H1 (cell line): ENCODE measurements at regions not wholly inside any gene's neighbourhood (a gene's known extent, or its start where the extent isn't known, plus 50 kb on each side); places are given as distances from the start of the nearest gene placed in this dataset.

Source experiments
- CTCF ChIA-PET: fragments of 300-600 bp; sonication (Branson Sonifier 250); formaldehyde crosslinking; loops from one replicate; lab custom pipeline; 2021; ENCODE audit not compliant: partially characterized antibody; lab: Charles Lee
- POLR2A ChIA-PET: fragments of 300-600 bp; sonication (Branson Sonifier 250); formaldehyde crosslinking; loops from one replicate; lab custom pipeline; 2021; ENCODE audit warnings: inconsistent platforms; ENCODE audit not compliant: partially characterized antibody; lab: Charles Lee
- DNase-seq, 2 experiments: peaks; one replicate each; pipeline versions ENCODE4 v3.0.0 to v3.0.0-alpha.2; 2010 to 2022; ENCODE audit warnings: low spot score in 2 of 2, low read depth in 1 of 2, mixed read lengths in 1 of 2
- FAIRE-seq: peaks from 2 replicates; lab custom pipeline; 2011; peaks lifted over from hg19 to GRCh38; lab: Jason Lieb, UNC
- H2AFZ ChIP-seq: 2 replicates; pipeline ENCODE4 v1.8.1; 2012; ENCODE audit warnings: low read length, inconsistent platforms
- H2AK5ac ChIP-seq: 2 replicates; pipeline ENCODE4 v1.6.1; 2013; ENCODE audit warnings: low read depth, low read length
- H2BK120ac ChIP-seq: replicated peaks from 2 replicates; pipeline ENCODE3; 2013; ENCODE audit warnings: low read depth, low read length, inconsistent platforms
- H2BK12ac ChIP-seq: 2 replicates; pipeline ENCODE4 v1.6.1; 2013; ENCODE audit warnings: low read depth, low read length
- H2BK15ac ChIP-seq: 2 replicates; pipeline ENCODE4 v1.6.1; 2013; ENCODE audit warnings: low read length
- H2BK20ac ChIP-seq: 2 replicates; pipeline ENCODE4 v1.6.1; 2013; ENCODE audit warnings: low read length
- H2BK5ac ChIP-seq: 2 replicates; pipeline ENCODE4 v1.6.1; 2013; ENCODE audit warnings: low read depth, low read length
- H3K14ac ChIP-seq: 2 replicates; pipeline ENCODE4 v1.6.1; 2013; ENCODE audit warnings: inconsistent platforms; ENCODE audit not compliant: insufficient read length
- H3K18ac ChIP-seq: 2 replicates; pipeline ENCODE4 v1.6.1; 2013; ENCODE audit warnings: low read length; ENCODE audit errors: extremely low read depth
- H3K23ac ChIP-seq: 2 replicates; pipeline ENCODE4 v1.6.1; 2013; ENCODE audit warnings: inconsistent platforms; ENCODE audit not compliant: insufficient read length
- H3K23me2 ChIP-seq: 2 replicates; pipeline ENCODE4 v1.6.1; 2013; ENCODE audit warnings: low read depth, low read length
- H3K27ac ChIP-seq: 2 replicates; pipeline ENCODE4 v1.6.1; 2011; ENCODE audit warnings: low read depth, low read length, inconsistent platforms
- H3K27me3 ChIP-seq, 4 experiments: replicated peaks in 1 of 4; 1 replicate in 1 of 4; 2 replicates in 3 of 4; pipeline versions ENCODE4 v1.6.1 to v1.8.1; 2011 to 2013; ENCODE audit warnings: low read length in 3 of 4, mild to moderate bottlenecking in 3 of 4, inconsistent platforms in 2 of 4, mixed read lengths in 2 of 4, moderate library complexity in 1 of 4; ENCODE audit not compliant: control insufficient read depth in 3 of 4, insufficient read depth in 3 of 4; ENCODE audit errors: extremely low read depth in 1 of 4
- H3K36me3 ChIP-seq, 4 experiments: 2 replicates each; pipeline versions ENCODE4 v1.6.1 to v1.8.1; 2011 to 2013; ENCODE audit warnings: mild to moderate bottlenecking in 4 of 4, low read length in 3 of 4, moderate library complexity in 2 of 4, control low read depth in 1 of 4, inconsistent platforms in 1 of 4; ENCODE audit not compliant: insufficient read depth in 4 of 4, control insufficient read depth in 2 of 4
- H3K4ac ChIP-seq: replicated peaks from 2 replicates; pipeline ENCODE3; 2013; ENCODE audit warnings: low read length, low read depth, mixed read lengths, inconsistent platforms; ENCODE audit not compliant: insufficient read length
- H3K4me1 ChIP-seq, 4 experiments: replicated peaks in 1 of 4; 1 replicate in 1 of 4; 2 replicates in 3 of 4; pipeline versions ENCODE4 v1.6.1 to v1.8.1; 2011 to 2013; ENCODE audit warnings: low read length in 3 of 4, inconsistent platforms in 2 of 4, mixed read lengths in 1 of 4; ENCODE audit not compliant: insufficient read depth in 4 of 4, control insufficient read depth in 3 of 4
- H3K4me2 ChIP-seq, 2 experiments: 2 replicates each; pipeline versions ENCODE4 v1.6.1 to v1.8.1; 2011 to 2013; ENCODE audit warnings: low read depth in 2 of 2, low read length in 2 of 2, control low read depth in 1 of 2, inconsistent platforms in 1 of 2, mild to moderate bottlenecking in 1 of 2; ENCODE audit not compliant: insufficient read depth in 1 of 2
- H3K4me3 ChIP-seq, 4 experiments: fragments of 200-600, 300-600 bp in 1 of 4; sonication (generic), shearing (Covaris generic), sonication (Bioruptor Twin) in 1 of 4; 2 replicates each; pipeline versions ENCODE4 v1.5.1 to v1.8.1; 2011 to 2016; ENCODE audit warnings: low read length in 4 of 4, low read depth in 3 of 4, control low read depth in 2 of 4, inconsistent platforms in 2 of 4, mild to moderate bottlenecking in 2 of 4, mixed read lengths in 1 of 4, moderate library complexity in 1 of 4; ENCODE audit not compliant: insufficient read depth in 2 of 4; ENCODE audit errors: extremely low read depth in 1 of 4
- H3K56ac ChIP-seq: replicated peaks from 2 replicates; pipeline ENCODE3; 2013; ENCODE audit warnings: low read depth, mild to moderate bottlenecking, mixed read lengths, low read length, inconsistent platforms; ENCODE audit not compliant: insufficient read length
- H3K79me1 ChIP-seq: 2 replicates; pipeline ENCODE4 v1.6.1; 2013; ENCODE audit warnings: low read depth, low read length, control low read depth
- H3K79me2 ChIP-seq, 2 experiments: 2 replicates each; pipeline versions ENCODE4 v1.6.1 to v1.8.1; 2012 to 2013; ENCODE audit warnings: low read length in 2 of 2, mild to moderate bottlenecking in 2 of 2, inconsistent platforms in 1 of 2; ENCODE audit not compliant: insufficient read depth in 2 of 2, control insufficient read depth in 1 of 2
- H3K9ac ChIP-seq, 4 experiments: replicated peaks in 1 of 4; 1 replicate in 1 of 4; 2 replicates in 3 of 4; pipeline versions ENCODE4 v1.6.1 to v1.8.1; 2011 to 2013; ENCODE audit warnings: low read depth in 3 of 4, low read length in 3 of 4, control low read depth in 2 of 4, mild to moderate bottlenecking in 2 of 4, moderate library complexity in 2 of 4, inconsistent platforms in 1 of 4; ENCODE audit errors: extremely low read depth in 1 of 4
- H3K9me3 ChIP-seq, 2 experiments: 2 replicates each; pipeline versions ENCODE4 v1.6.1 to v1.8.1; 2012 to 2013; ENCODE audit warnings: mild to moderate bottlenecking in 2 of 2, moderate library complexity in 2 of 2, control low read depth in 1 of 2, inconsistent platforms in 1 of 2, low read depth in 1 of 2, low read length in 1 of 2, mixed read lengths in 1 of 2; ENCODE audit not compliant: insufficient read depth in 2 of 2
- H4K20me1 ChIP-seq, 2 experiments: replicated peaks in 1 of 2; 2 replicates each; pipeline versions ENCODE3 to v1.8.1; 2011 to 2013; ENCODE audit warnings: inconsistent platforms in 2 of 2, low read length in 2 of 2, mild to moderate bottlenecking in 1 of 2; ENCODE audit not compliant: insufficient read depth in 2 of 2, control insufficient read depth in 1 of 2
- H4K5ac ChIP-seq: 2 replicates; pipeline ENCODE4 v1.6.1; 2013; ENCODE audit warnings: low read length, low read depth, mixed read lengths, inconsistent platforms; ENCODE audit not compliant: insufficient read length
- H4K8ac ChIP-seq: 2 replicates; pipeline ENCODE4 v1.8.0; 2013; ENCODE audit warnings: mild to moderate bottlenecking, moderate library complexity, low read length, inconsistent platforms; ENCODE audit not compliant: insufficient read depth; ENCODE audit errors: extremely low read depth
- H4K91ac ChIP-seq: replicated peaks from 2 replicates; pipeline ENCODE3; 2013; ENCODE audit warnings: low read length, mixed read lengths, inconsistent platforms; ENCODE audit not compliant: insufficient read length
- GTF2F1 ChIP-seq: IDR thresholded peaks from 2 replicates; pipeline ENCODE4 v1.6.1; 2012; ENCODE audit warnings: low read depth, low read length, improper control_type of control experiment, borderline replicate concordance
- WGBS, 2 experiments: shearing (Covaris generic) in 1 of 2; methylation state at CpG; one replicate each; pipeline versions ENCODE4 v1.1.6 to v1.1.7; 2013 to 2015; ENCODE audit warnings: low lambda C conversion rate in 2 of 2, mixed read lengths in 2 of 2, inconsistent platforms in 1 of 2, low coverage in 1 of 2, missing lambda C conversion rate in 1 of 2; ENCODE audit not compliant: insufficient replicate concordance in 2 of 2, insufficient coverage in 1 of 2, insufficient read length in 1 of 2; ENCODE audit errors: extremely low coverage in 1 of 2, missing lambda C conversion rate in 1 of 2; 5-methylcytosine and 5-hydroxymethylcytosine counted together
- TF ChIP-seq, protein P1 (sequence below): IDR thresholded peaks from 2 replicates; pipeline ENCODE4 v1.6.1; 2012; ENCODE audit warnings: low read length, inconsistent platforms

GRCh38 chr12:24705216-24705615, 243.7 kb downstream of the BCAT1 start:
- H3K23ac ChIP-seq: no peak overlapping the region
- WGBS, 2 experiments: 84% methylated on average over 2 of the region's 2 CpGs; no CpG with 5 or more reads in 1 of the 2 experiments

More at GRCh38 chr12:24705216-24705615, 243.7 kb downstream of the BCAT1 start:
- Histone ChIP-seq H2BK120ac (no peak overlapping the region), H3K27ac (no peak overlapping the region), H2BK20ac (no peak overlapping the region), H3K4ac (no peak overlapping the region), H3K9me3 (no peaks in the 10 kb centered on the region; a peak in 1 of 4 replicates), H3K9ac (no peak overlapping the region), H3K14ac (no peak overlapping the region), H3K56ac (no peak overlapping the region), H3K4me1 (no peaks in the 10 kb centered on the region), H4K20me1 (no peaks in the 10 kb centered on the region), H3K79me1 (no peaks in the 10 kb centered on the region), H3K79me2 (no peaks in the 10 kb centered on the region), H2AK5ac (no peak overlapping the region), H4K91ac (no peak overlapping the region), H2BK5ac (no peak overlapping the region), H4K8ac (no peak overlapping the region), H3K23me2 (no peaks in the 10 kb centered on the region; the same call in 1 of the 2 replicates), H2AFZ (no peak overlapping the region), H2BK12ac (no peak overlapping the region), H3K27me3 (no peaks in the 10 kb centered on the region), H3K4me2 (no peak overlapping the region), H2BK15ac (no peak overlapping the region), H3K36me3 (no peaks in the 10 kb centered on the region), H4K5ac (no peak overlapping the region), H3K4me3 (no peak overlapping the region), H3K18ac (no peak overlapping the region)
- ChIA-PET CTCF (no interaction called here), POLR2A (no interaction called here)
- TF ChIP-seq, protein P1, sequence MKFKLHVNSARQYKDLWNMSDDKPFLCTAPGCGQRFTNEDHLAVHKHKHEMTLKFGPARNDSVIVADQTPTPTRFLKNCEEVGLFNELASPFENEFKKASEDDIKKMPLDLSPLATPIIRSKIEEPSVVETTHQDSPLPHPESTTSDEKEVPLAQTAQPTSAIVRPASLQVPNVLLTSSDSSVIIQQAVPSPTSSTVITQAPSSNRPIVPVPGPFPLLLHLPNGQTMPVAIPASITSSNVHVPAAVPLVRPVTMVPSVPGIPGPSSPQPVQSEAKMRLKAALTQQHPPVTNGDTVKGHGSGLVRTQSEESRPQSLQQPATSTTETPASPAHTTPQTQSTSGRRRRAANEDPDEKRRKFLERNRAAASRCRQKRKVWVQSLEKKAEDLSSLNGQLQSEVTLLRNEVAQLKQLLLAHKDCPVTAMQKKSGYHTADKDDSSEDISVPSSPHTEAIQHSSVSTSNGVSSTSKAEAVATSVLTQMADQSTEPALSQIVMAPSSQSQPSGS: no peak
- no peak for TF ChIP-seq GTF2F1
- DNase-seq (no peak), FAIRE-seq (no peak)
